Neural cell (in vitro differentiated cells): ENCODE measurements at regions not wholly inside any gene's neighbourhood (a gene's known extent, or its start where the extent isn't known, plus 50 kb on each side); places are given as distances from the start of the nearest gene placed in this dataset.

Experiments used
- POLR2AphosphoS5 ChIP-seq: IDR thresholded peaks from 2 replicates; pipeline ENCODE4 v1.6.1; 2012
- TF ChIP-seq, protein P1 (sequence below): fragments of 450-650 bp; IDR thresholded peaks from 2 replicates; pipeline ENCODE4 v1.5.1; 2014; ENCODE audit warnings: antibody characterized with exemption, mild to moderate bottlenecking, moderate library complexity; ENCODE audit not compliant: poor library complexity, severe bottlenecking
- TF ChIP-seq, protein P2 (sequence below): IDR thresholded peaks from 2 replicates; pipeline ENCODE4 v1.6.1; 2012; ENCODE audit warnings: borderline replicate concordance

DNA sequence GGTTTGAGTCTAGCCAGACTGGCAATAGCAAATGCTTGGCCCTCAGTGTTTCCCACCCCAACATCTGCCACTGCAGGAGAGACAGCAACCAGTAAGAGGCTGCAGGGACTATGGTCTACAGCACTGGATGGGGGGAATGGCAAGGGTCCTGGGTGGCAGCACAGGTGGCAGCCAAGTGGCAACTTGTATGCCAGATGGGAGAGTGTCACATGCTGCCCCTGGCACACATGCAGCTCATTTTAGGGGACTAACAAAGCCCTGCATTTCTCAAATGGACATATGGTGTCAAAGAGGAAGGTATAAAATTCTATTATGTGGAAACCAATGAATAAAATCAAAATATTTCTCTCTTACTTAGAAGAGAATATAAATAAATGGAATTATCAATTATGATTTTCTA, 298.7 kb upstream of the MARCKS start:
- TF ChIP-seq, protein P1, sequence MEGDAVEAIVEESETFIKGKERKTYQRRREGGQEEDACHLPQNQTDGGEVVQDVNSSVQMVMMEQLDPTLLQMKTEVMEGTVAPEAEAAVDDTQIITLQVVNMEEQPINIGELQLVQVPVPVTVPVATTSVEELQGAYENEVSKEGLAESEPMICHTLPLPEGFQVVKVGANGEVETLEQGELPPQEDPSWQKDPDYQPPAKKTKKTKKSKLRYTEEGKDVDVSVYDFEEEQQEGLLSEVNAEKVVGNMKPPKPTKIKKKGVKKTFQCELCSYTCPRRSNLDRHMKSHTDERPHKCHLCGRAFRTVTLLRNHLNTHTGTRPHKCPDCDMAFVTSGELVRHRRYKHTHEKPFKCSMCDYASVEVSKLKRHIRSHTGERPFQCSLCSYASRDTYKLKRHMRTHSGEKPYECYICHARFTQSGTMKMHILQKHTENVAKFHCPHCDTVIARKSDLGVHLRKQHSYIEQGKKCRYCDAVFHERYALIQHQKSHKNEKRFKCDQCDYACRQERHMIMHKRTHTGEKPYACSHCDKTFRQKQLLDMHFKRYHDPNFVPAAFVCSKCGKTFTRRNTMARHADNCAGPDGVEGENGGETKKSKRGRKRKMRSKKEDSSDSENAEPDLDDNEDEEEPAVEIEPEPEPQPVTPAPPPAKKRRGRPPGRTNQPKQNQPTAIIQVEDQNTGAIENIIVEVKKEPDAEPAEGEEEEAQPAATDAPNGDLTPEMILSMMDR = no peak
- TF ChIP-seq POLR2AphosphoS5 = no peak
- TF ChIP-seq, protein P2, sequence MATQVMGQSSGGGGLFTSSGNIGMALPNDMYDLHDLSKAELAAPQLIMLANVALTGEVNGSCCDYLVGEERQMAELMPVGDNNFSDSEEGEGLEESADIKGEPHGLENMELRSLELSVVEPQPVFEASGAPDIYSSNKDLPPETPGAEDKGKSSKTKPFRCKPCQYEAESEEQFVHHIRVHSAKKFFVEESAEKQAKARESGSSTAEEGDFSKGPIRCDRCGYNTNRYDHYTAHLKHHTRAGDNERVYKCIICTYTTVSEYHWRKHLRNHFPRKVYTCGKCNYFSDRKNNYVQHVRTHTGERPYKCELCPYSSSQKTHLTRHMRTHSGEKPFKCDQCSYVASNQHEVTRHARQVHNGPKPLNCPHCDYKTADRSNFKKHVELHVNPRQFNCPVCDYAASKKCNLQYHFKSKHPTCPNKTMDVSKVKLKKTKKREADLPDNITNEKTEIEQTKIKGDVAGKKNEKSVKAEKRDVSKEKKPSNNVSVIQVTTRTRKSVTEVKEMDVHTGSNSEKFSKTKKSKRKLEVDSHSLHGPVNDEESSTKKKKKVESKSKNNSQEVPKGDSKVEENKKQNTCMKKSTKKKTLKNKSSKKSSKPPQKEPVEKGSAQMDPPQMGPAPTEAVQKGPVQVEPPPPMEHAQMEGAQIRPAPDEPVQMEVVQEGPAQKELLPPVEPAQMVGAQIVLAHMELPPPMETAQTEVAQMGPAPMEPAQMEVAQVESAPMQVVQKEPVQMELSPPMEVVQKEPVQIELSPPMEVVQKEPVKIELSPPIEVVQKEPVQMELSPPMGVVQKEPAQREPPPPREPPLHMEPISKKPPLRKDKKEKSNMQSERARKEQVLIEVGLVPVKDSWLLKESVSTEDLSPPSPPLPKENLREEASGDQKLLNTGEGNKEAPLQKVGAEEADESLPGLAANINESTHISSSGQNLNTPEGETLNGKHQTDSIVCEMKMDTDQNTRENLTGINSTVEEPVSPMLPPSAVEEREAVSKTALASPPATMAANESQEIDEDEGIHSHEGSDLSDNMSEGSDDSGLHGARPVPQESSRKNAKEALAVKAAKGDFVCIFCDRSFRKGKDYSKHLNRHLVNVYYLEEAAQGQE = no peak
